GM21423 (cell line): ENCODE measurements at regions not wholly inside any gene's neighbourhood (a gene's known extent, or its start where the extent isn't known, plus 50 kb on each side); places are given as distances from the start of the nearest gene placed in this dataset.

Experiments used
- ATAC-seq: cut with Tn5 transposase; IDR thresholded peaks from one replicate; pipeline ENCODE4 v1.9.1; 2021; ENCODE audit warnings: mild to moderate bottlenecking, moderate library complexity; ENCODE audit not compliant: unreplicated experiment

- ATAC-seq: no peak
Measured at GRCh38 chr3:24740326-24740725, 245.7 kb upstream of the THRB start.

DNA sequence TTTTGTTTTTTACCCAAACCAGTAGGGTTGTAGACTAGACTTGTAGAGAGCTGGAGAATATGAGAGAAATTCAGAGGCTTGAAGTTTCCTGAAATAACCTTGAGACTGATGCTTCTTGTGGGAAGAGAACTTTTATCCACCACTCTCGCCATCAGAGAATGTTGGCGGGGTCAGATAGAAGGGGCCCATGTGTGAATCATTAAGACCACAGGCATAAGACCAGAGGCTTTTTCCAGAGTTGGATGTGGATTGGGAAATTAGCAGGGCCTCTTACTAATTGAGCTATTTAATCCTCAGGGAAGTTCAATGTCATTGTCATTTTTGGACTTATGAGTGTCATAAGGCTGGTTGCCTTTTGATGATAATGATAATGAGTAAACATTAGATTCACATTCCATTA, 246.9 kb upstream of the THRB start:
- ATAC-seq: no peak

GRCh38 chr3:24748520-24748919, 253.9 kb upstream of the THRB start:
- ATAC-seq: no peak

DNA sequence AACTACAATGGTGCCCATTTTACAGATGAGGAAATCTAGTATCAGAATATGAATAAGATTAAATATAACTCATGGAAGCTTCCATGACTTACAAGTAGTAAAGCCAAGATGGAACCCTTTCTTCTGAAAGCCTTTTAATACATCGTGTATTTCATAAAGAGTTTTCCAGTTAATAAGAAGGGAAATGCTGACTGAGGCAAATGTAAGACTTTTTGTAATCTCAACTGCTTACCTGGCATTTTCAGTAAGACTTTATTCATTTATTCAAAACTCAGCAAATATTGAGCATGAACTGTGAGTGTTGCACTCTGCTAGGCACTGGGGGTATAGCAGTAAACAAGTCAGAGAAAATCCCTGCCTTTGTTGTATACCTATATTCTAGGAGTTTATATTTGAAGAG, 256.4 kb upstream of the THRB start:
- no peak for ATAC-seq

DNA sequence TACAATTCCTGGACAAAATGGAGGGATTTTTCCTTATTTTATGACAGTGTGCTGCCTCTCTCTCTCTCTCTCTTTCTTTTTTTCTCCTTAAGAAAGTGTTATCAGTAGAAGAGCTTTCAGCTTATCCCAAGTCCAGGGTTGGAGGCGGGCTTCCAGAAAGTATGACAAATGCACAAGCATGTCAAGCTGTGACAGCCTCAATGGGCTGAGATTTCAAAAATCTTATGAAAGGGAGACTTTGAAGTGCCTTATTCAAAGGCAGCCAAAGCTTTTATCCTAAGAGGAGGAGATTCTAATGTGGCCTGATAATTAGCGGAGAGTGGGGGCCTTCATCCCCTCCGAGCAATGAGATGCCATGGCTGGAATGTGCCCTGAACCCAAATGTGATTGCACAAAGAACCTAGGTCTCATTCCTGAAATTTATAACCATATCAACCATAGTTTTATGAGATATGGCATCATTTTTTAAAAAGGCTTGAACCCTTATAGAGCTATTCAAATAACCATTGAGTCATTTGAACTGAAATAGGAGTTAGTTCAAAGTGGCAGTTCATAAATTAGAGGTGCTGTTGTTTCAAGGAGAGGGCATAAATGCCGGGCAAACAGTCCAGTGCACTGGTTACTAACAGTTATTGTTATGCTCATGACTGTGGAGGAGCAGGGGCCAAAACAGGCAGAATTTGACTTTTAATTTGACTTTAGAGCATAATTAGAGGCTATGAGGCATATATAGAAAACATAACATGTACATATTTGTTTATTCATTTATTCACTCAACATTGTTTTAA, 261.6 kb upstream of the THRB start:
- no peak for ATAC-seq

DNA sequence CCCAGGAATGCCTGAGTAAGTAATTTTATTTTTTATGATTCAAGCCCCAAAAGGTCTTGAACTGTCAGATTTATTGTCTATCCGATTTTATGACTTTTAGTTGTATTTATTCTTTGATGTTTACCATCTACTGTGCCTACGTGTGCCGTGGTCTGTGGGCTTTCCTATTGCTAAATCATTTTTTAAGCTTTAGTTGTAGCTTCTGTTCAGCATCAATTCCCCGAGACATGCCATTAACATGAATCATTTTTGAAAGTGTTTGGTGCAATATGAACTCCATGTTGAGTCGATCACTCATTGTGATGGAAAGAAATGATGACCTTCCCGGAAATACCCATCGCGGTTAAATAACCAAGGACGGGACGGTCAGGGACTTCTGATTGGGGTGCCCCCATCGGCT, 268.7 kb upstream of the THRB start:
- no peak for ATAC-seq

DNA sequence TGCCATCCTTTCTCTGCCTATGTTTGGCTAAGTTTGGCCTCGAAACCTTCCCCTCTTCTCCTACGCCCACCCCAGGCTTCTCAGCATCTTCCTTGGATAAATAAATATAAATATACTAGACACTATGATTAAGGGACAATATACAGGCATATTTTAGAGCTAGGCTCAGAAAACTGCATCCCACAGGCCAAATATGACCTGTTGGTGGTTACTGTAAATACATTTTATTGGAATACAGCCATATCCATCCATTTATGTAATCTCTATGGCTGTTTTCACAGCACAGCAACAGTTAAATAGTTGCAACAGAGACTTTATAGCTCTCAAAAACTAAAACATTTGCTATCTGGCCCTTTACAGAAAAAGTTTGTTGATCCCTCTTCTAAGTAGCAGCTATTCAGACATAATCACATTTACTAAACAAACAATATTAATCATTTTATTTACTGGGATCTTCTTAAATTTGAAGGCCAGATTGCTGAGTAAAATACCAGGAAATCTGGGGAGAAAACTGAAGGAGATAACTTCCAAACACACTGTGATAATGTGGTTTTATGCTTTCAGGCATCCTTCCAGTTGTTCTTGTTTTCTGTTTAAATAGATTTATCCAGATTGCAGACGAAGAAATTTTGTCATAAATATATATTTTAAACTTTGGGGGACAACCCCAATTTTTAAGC, 269.7 kb upstream of the THRB start:
- no peak for ATAC-seq

- ATAC-seq: no peak
Measured at GRCh38 chr3:24765399-24765798, 270.7 kb upstream of the THRB start.

DNA sequence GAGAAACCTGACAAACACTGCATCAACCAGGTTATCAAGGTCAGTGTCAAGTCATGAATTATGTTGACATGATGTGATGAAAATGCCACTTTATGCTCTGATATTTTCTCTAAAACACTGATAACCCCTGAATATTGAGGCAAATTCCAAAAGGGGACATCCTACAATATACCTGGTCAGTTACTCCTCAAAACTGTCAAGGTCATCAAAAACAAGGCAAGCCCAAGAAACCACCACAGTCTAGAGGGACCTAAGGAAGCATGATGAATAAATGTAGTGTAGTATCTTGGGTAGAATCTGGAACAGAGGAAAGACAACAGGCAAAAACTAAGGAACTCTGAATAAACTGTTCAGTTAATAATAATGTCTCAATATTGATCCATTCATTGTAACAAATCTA, 275.3 kb upstream of the THRB start:
- no peak for ATAC-seq

- ATAC-seq: no peak
Measured at GRCh38 chr3:24773798-24774197, 279.1 kb upstream of the THRB start.

- no peak for ATAC-seq
Measured at GRCh38 chr3:24780991-24781390, 286.3 kb upstream of the THRB start.

GRCh38 chr3:24781454-24781853, 286.8 kb upstream of the THRB start:
- ATAC-seq: no peak

DNA sequence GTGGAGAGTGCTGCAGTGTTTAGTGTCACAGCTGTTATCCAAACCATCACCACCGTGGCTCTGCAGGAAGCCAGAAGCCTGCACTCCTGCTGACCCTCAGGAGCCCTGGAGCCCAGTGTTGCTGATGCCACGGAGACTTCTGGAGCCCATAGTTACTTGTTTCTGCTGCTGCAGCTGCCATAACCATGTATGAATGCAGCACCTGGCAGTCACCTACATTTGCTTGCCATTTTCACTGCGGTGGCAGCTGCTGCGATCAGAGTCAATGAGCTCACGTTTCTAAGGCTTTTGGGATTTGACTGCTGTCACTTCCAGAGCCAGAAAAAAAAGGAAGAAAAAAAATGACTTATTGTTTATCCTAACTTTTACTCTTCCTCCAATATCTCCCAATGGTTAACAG, 299.2 kb upstream of the THRB start:
- no peak for ATAC-seq

DNA sequence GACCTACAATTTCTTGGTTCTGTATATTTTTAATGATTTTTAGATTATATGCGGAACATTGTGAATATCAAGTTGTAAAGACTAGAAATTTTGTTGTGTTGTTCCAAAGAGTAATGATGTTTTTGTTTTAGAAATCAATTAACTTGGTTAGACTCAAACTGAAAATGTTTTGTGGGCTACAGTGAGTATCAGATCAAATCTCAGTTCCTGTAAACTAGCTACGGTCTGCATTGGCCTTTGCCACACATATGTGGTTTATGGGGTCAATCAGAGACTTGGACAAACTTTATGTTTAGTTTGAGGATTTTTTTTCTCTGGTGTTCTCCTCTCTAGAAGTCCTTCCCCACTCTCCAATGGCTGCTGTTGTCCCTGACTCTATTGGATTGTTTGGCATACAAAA, 308.0 kb upstream of the THRB start:
- peak; percentile 96 for ATAC-seq

DNA sequence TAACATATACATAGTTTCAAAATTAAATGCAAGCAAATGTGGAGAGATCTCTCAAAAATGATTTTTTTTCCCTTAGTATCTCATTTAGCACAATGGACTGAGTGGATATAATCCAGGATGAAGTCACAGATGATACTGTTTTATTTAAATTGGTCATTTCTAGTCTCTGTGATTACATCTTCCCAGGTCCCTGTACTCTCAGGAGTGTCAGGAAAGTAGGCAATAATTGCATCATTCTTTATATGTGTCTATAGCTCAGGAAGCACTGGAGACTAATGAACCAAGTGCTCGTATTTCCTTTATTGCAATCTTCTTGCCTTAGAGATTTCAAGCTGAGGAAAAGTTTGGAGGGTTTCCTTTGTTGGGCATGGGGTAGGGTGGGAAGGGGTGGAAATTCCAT, 309.4 kb upstream of the THRB start:
- no peak for ATAC-seq

DNA sequence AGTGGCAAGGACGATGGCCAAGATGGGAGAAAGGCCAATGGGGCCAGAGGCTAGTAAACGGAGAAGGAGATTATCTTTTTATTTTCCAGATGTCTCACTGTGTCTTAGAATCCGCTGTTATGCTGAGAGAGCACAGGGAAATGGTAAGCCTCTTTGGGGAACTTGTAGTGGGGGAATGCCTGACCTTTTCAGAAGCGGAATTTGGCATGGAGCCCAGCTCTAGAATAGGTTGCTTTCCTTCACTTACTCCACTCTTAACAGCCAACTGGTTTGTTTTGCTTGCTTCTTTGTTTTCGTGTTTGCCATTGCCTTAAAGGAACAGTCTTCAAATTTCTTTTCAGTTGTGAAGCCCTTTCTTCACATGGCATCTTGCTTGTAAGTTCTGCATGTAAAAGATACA, 316.2 kb upstream of the THRB start:
- ATAC-seq: no peak

- ATAC-seq: no peak
Measured at GRCh38 chr3:24812116-24812515, 317.5 kb upstream of the THRB start.

GRCh38 chr3:24818055-24818454, 323.4 kb upstream of the THRB start:
- no peak for ATAC-seq

DNA sequence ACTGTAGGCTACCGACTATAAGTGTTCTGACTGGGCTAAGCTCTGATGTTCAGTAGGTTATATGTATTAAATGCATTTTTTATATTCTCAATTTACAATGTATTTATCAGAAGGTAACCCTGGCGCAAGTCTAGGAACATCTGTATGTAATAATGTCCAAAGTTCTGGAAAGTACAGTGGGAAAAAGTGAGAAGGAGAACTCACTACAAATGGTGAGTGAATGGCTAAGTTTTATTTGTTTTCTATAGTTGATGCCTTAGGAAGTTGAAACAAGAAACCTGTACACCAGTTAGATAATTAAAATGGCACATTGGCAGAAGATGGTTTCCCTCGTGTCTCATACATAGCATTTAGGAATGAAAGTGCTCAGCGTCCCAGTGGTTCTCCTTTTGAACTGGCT, 333.4 kb upstream of the THRB start:
- ATAC-seq: no peak

- no peak for ATAC-seq
Measured at GRCh38 chr3:24828551-24828950, 333.9 kb upstream of the THRB start.

GRCh38 chr3:24829011-24829581, 334.4 kb upstream of the THRB start:
- ATAC-seq: no peak

DNA sequence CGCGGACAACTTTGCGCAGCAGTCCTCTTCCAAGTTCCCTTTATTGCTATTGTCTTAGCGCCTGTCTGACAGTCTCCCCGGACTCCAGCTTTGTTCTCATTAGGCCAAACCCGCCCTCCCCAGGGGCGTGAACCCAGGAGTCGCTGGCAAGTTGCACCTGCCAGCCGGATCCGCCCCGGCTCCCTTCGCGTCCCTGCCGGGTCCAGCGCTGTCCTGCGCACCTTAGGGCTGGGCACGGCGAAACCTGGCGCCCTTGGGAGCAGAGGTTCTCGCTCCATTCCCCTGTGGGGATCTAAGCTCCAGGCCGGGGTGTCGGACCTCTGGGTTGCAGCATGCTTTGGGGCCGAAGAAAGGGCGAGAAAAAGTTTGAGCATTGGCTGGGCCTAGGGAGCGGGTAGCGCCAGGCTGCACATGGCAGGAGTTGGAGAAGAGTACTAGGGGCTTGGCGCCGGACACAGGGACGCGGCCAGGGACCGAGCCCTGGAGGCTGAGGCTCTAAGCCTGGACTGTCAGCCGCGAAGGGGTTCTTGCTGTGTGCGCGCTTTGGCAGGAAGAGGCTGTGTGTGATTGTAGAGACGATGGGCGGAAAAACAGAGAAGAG, 335.1 kb upstream of the THRB start:
- no peak for ATAC-seq
